ENCODE measurements at regions not wholly inside any gene's neighbourhood (a gene's known extent, or its start where the extent isn't known, plus 50 kb on each side); places are given as distances from the start of the nearest gene placed in this dataset.

- no peak for TF ChIP-seq CTCF (IDR thresholded peaks at IDR 0.05)
- no peak for TF ChIP-seq POLR2A (IDR thresholded peaks at IDR 0.05)
These were observed 88.1 kb upstream of the TLE1 start for GRCh38 chr9:81777482-81777881.
